ENCODE measurements at regions not wholly inside any gene's neighbourhood (a gene's known extent, or its start where the extent isn't known, plus 50 kb on each side); places are given as distances from the start of the nearest gene placed in this dataset.

- H3K9me3 ChIP-seq (replicated peaks in 1 of 2; ENCODE audit: control insufficient read depth in 2 of 2, insufficient read depth in 1 of 2, low read depth in 1 of 2, low read length in 2 of 2): no peaks in the 10 kb centered on the region
- H3K27me3 ChIP-seq (ENCODE audit: control insufficient read depth in 3 of 3, insufficient read depth in 3 of 3, low read depth in 1 of 3, low read length in 3 of 3): peaks cover 0 to 5% (median 0%) of the 10 kb centered on the region in 3 experiments
Measured at GRCh38 chr11:79627281-79627680, 186.5 kb upstream of the TENM4 start.

GRCh38 chr11:79626135-79627075, 185.6 kb upstream of the TENM4 start:
- H3K14ac ChIP-seq (ENCODE audit: low read length): no peak overlapping the region
- no peak overlapping the region for H3K27ac ChIP-seq (replicated peaks; ENCODE audit: low read length)
- H3K4ac ChIP-seq (ENCODE audit: low read length): no peak overlapping the region
- no peak overlapping the region for H2AFZ ChIP-seq (ENCODE audit: low read length)
- no peak overlapping the region for H3K9ac ChIP-seq (ENCODE audit: low read depth, low read length, poor library complexity)
- H2AK5ac ChIP-seq (ENCODE audit: low read depth, low read length): no peak overlapping the region
- H3K4me2 ChIP-seq (ENCODE audit: insufficient read depth, low read length, poor library complexity, severe bottlenecking): no peak overlapping the region
- H3K36me3 ChIP-seq (replicated peaks in 1 of 2; ENCODE audit: control insufficient read depth in 2 of 2, insufficient read depth in 2 of 2, low read length in 2 of 2): no peaks in the 10 kb centered on the region
- no peak overlapping the region for H4K8ac ChIP-seq (ENCODE audit: low read depth, low read length)
- H2BK12ac ChIP-seq (ENCODE audit: low read length): no peak overlapping the region
- no peak overlapping the region for H2BK5ac ChIP-seq (ENCODE audit: low read length)
- H3K27me3 ChIP-seq (ENCODE audit: control insufficient read depth in 3 of 3, insufficient read depth in 3 of 3, low read depth in 1 of 3, low read length in 3 of 3): peaks cover 0 to 3% (median 0%) of the 10 kb centered on the region in 3 experiments
- H3K23ac ChIP-seq (ENCODE audit: low read depth, low read length, poor library complexity): no peak overlapping the region
- DNase-seq (ENCODE audit: low spot score): no peak
- WGBS, 2 donors (ENCODE audit: extremely low coverage in 2 of 2, insufficient read length in 2 of 2, insufficient replicate concordance in 1 of 2): no CpG with 5 or more reads among the region's 4 CpGs
- no peak overlapping the region for H4K91ac ChIP-seq (ENCODE audit: low read depth, low read length, poor library complexity)
- no peaks in the 10 kb centered on the region for H3K9me3 ChIP-seq (replicated peaks in 1 of 2; ENCODE audit: control insufficient read depth in 2 of 2, insufficient read depth in 1 of 2, low read depth in 1 of 2, low read length in 2 of 2)
- peaks cover 0 to 1% of the 10 kb centered on the region in 2 donors for H3K4me1 ChIP-seq (ENCODE audit: control insufficient read depth in 2 of 2, insufficient read depth in 1 of 2, low read depth in 1 of 2, low read length in 2 of 2)
- no peak overlapping the region for H2BK15ac ChIP-seq (ENCODE audit: low read length)
- H2BK120ac ChIP-seq (ENCODE audit: low read depth, low read length): no peak overlapping the region
- H3K79me1 ChIP-seq (ENCODE audit: low read depth, low read length): no peaks in the 10 kb centered on the region
- H3K4me3 ChIP-seq (ENCODE audit: low read length in 2 of 2): no peak overlapping the region
- H3K18ac ChIP-seq (ENCODE audit: low read length): no peak overlapping the region

More at GRCh38 chr11:79627281-79627680, 186.5 kb upstream of the TENM4 start:
- no peak overlapping the region for H3K4me3 ChIP-seq (ENCODE audit: low read length in 2 of 2)
- no peak overlapping the region for H3K9ac ChIP-seq (ENCODE audit: low read depth, low read length, poor library complexity)
- no peak overlapping the region for H3K18ac ChIP-seq (ENCODE audit: low read length)
- H3K36me3 ChIP-seq (replicated peaks in 1 of 2; ENCODE audit: control insufficient read depth in 2 of 2, insufficient read depth in 2 of 2, low read length in 2 of 2): no peaks in the 10 kb centered on the region
- H2BK12ac ChIP-seq (ENCODE audit: low read length): no peak overlapping the region
- peaks cover 0 to 1% of the 10 kb centered on the region in 2 donors for H3K4me1 ChIP-seq (ENCODE audit: control insufficient read depth in 2 of 2, insufficient read depth in 1 of 2, low read depth in 1 of 2, low read length in 2 of 2)
- H2AK5ac ChIP-seq (ENCODE audit: low read depth, low read length): no peak overlapping the region
- no peak overlapping the region for H2AFZ ChIP-seq (ENCODE audit: low read length)
- no peak overlapping the region for H3K4ac ChIP-seq (ENCODE audit: low read length)
- H3K79me1 ChIP-seq (ENCODE audit: low read depth, low read length): no peaks in the 10 kb centered on the region
- H3K14ac ChIP-seq (ENCODE audit: low read length): no peak overlapping the region
- H2BK120ac ChIP-seq (ENCODE audit: low read depth, low read length): no peak overlapping the region
- no peak overlapping the region for H4K8ac ChIP-seq (ENCODE audit: low read depth, low read length)
- H2BK15ac ChIP-seq (ENCODE audit: low read length): no peak overlapping the region
- WGBS, 2 donors (ENCODE audit: extremely low coverage in 2 of 2, insufficient read length in 2 of 2, insufficient replicate concordance in 1 of 2): no CpG with 5 or more reads among the region's 6 CpGs
- no peak overlapping the region for H2BK5ac ChIP-seq (ENCODE audit: low read length)
- no peak overlapping the region for H4K91ac ChIP-seq (ENCODE audit: low read depth, low read length, poor library complexity)
- H3K4me2 ChIP-seq (ENCODE audit: insufficient read depth, low read length, poor library complexity, severe bottlenecking): no peak overlapping the region
- DNase-seq (ENCODE audit: low spot score): no peak
- H3K23ac ChIP-seq (ENCODE audit: low read depth, low read length, poor library complexity): no peak overlapping the region
- no peak overlapping the region for H3K27ac ChIP-seq (replicated peaks; ENCODE audit: low read length)

- Histone ChIP-seq H4K8ac (ENCODE audit: low read depth, low read length) (no peak overlapping the region), H2AFZ (ENCODE audit: low read length) (no peak overlapping the region), H2BK120ac (ENCODE audit: low read depth, low read length) (no peak overlapping the region), H3K4me1 (ENCODE audit: control insufficient read depth in 2 of 2, insufficient read depth in 1 of 2, low read depth in 1 of 2, low read length in 2 of 2) (peaks cover 0 to 1% of the 10 kb centered on the region in 2 donors), H3K4me3 (ENCODE audit: low read length in 2 of 2) (no peak overlapping the region), H3K4ac (ENCODE audit: low read length) (no peak overlapping the region), H3K9ac (ENCODE audit: low read depth, low read length, poor library complexity) (no peak overlapping the region), H3K79me1 (ENCODE audit: low read depth, low read length) (no peaks in the 10 kb centered on the region), H3K27ac (replicated peaks; ENCODE audit: low read length) (no peak overlapping the region), H3K9me3 (replicated peaks in 1 of 2; ENCODE audit: control insufficient read depth in 2 of 2, insufficient read depth in 1 of 2, low read depth in 1 of 2, low read length in 2 of 2) (no peaks in the 10 kb centered on the region), H4K91ac (ENCODE audit: low read depth, low read length, poor library complexity) (no peak overlapping the region), H2AK5ac (ENCODE audit: low read depth, low read length) (no peak overlapping the region), H2BK12ac (ENCODE audit: low read length) (no peak overlapping the region), H3K23ac (ENCODE audit: low read depth, low read length, poor library complexity) (no peak overlapping the region), H3K27me3 (ENCODE audit: control insufficient read depth in 3 of 3, insufficient read depth in 3 of 3, low read depth in 1 of 3, low read length in 3 of 3) (peaks cover 0 to 3% (median 0%) of the 10 kb centered on the region in 3 experiments), H2BK15ac (ENCODE audit: low read length) (no peak overlapping the region), H3K4me2 (ENCODE audit: insufficient read depth, low read length, poor library complexity, severe bottlenecking) (no peak overlapping the region), H3K14ac (ENCODE audit: low read length) (no peak overlapping the region), H3K36me3 (replicated peaks in 1 of 2; ENCODE audit: control insufficient read depth in 2 of 2, insufficient read depth in 2 of 2, low read length in 2 of 2) (no peaks in the 10 kb centered on the region), H3K18ac (ENCODE audit: low read length) (no peak overlapping the region), H2BK5ac (ENCODE audit: low read length) (no peak overlapping the region)
- no CpG with 5 or more reads among the region's 2 CpGs for WGBS, 2 donors (ENCODE audit: extremely low coverage in 2 of 2, insufficient read length in 2 of 2, insufficient replicate concordance in 1 of 2)
- DNase-seq (ENCODE audit: low spot score): no peak
Measured at GRCh38 chr11:79623375-79623774, 182.5 kb upstream of the TENM4 start.

- no peaks in the 10 kb centered on the region for H3K27me3 ChIP-seq (ENCODE audit: control insufficient read depth in 3 of 3, insufficient read depth in 3 of 3, low read depth in 1 of 3, low read length in 3 of 3)
- no peak overlapping the region for H2BK12ac ChIP-seq (ENCODE audit: low read length)
- no peaks in the 10 kb centered on the region for H3K36me3 ChIP-seq (replicated peaks in 1 of 2; ENCODE audit: control insufficient read depth in 2 of 2, insufficient read depth in 2 of 2, low read length in 2 of 2)
- no peaks in the 10 kb centered on the region for H3K4me1 ChIP-seq (ENCODE audit: control insufficient read depth in 2 of 2, insufficient read depth in 1 of 2, low read depth in 1 of 2, low read length in 2 of 2)
- H3K4me2 ChIP-seq (ENCODE audit: insufficient read depth, low read length, poor library complexity, severe bottlenecking): no peak overlapping the region
- no peak overlapping the region for H3K4ac ChIP-seq (ENCODE audit: low read length)
- no peak overlapping the region for H2AK5ac ChIP-seq (ENCODE audit: low read depth, low read length)
- H3K4me3 ChIP-seq (ENCODE audit: low read length in 2 of 2): no peak overlapping the region
- H2BK5ac ChIP-seq (ENCODE audit: low read length): no peak overlapping the region
- no peak overlapping the region for H2BK120ac ChIP-seq (ENCODE audit: low read depth, low read length)
- H4K91ac ChIP-seq (ENCODE audit: low read depth, low read length, poor library complexity): no peak overlapping the region
- H3K23ac ChIP-seq (ENCODE audit: low read depth, low read length, poor library complexity): no peak overlapping the region
- no peak overlapping the region for H3K14ac ChIP-seq (ENCODE audit: low read length)
- H3K9me3 ChIP-seq (replicated peaks in 1 of 2; ENCODE audit: control insufficient read depth in 2 of 2, insufficient read depth in 1 of 2, low read depth in 1 of 2, low read length in 2 of 2): no peaks in the 10 kb centered on the region
- no peak overlapping the region for H4K8ac ChIP-seq (ENCODE audit: low read depth, low read length)
- no peaks in the 10 kb centered on the region for H3K79me1 ChIP-seq (ENCODE audit: low read depth, low read length)
- WGBS, 2 donors (ENCODE audit: extremely low coverage in 2 of 2, insufficient read length in 2 of 2, insufficient replicate concordance in 1 of 2): no CpG with 5 or more reads among the region's 3 CpGs
- H3K9ac ChIP-seq (ENCODE audit: low read depth, low read length, poor library complexity): no peak overlapping the region
- H3K27ac ChIP-seq (replicated peaks; ENCODE audit: low read length): no peak overlapping the region
- DNase-seq (ENCODE audit: low spot score): no peak
- no peak overlapping the region for H2BK15ac ChIP-seq (ENCODE audit: low read length)
- no peak overlapping the region for H2AFZ ChIP-seq (ENCODE audit: low read length)
- no peak overlapping the region for H3K18ac ChIP-seq (ENCODE audit: low read length)
Measured at GRCh38 chr11:79617561-79617960, 176.7 kb upstream of the TENM4 start.
